GM12874 (cell line): ENCODE measurements at regions not wholly inside any gene's neighbourhood (a gene's known extent, or its start where the extent isn't known, plus 50 kb on each side); places are given as distances from the start of the nearest gene placed in this dataset.

Experiments
- TF ChIP-seq, protein P1 (sequence below): IDR thresholded peaks from 2 replicates; pipeline ENCODE4 v1.5.1; 2011; ENCODE audit warnings: low read depth, mild to moderate bottlenecking, control low read depth, low read length, moderate library complexity; ENCODE audit not compliant: insufficient read depth

DNA sequence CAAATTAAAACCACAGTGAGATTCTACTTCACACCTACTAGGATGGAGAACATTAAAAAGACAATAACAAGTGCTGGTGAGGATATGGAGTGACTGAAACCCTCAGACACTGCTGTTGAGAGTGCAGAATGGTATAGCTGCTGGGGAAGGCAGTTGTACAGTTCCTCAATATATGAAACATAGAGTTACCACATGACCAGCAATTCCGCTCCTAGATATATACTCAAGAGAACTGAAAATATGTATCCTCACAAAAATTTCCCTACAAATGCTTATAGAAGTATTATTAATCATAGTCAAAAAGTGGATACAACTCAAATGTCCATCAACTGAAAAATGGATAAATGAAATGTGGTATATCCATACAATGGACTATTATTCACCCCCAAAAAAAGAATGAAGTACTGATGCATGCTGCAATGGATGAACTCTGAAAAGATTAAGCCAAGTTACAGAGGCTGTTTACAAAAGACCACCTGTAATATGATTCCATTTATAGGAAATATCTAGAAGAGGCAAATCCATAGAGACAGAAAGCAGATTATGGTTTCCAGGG is 164.7 kb upstream of the IGF1R start:
- TF ChIP-seq, protein P1, sequence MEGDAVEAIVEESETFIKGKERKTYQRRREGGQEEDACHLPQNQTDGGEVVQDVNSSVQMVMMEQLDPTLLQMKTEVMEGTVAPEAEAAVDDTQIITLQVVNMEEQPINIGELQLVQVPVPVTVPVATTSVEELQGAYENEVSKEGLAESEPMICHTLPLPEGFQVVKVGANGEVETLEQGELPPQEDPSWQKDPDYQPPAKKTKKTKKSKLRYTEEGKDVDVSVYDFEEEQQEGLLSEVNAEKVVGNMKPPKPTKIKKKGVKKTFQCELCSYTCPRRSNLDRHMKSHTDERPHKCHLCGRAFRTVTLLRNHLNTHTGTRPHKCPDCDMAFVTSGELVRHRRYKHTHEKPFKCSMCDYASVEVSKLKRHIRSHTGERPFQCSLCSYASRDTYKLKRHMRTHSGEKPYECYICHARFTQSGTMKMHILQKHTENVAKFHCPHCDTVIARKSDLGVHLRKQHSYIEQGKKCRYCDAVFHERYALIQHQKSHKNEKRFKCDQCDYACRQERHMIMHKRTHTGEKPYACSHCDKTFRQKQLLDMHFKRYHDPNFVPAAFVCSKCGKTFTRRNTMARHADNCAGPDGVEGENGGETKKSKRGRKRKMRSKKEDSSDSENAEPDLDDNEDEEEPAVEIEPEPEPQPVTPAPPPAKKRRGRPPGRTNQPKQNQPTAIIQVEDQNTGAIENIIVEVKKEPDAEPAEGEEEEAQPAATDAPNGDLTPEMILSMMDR: no peak

DNA sequence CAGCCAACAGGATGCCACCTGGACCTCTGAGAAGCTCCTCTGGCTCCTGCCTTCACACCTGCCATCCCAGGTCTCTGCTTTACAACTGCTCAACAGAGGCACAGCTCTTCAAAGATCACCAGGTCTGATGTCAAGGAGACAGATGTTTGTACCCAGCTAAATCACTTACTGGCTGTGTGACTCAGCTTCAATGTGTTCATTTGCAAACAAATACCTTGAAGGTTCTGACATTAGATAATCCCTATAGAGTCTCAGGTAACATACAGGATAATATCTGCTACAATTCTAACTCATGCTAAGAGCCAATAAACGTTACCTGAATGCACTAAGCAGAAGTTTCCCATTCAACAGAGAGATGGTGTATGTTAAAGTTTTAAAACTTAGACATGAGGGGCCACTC is 163.4 kb upstream of the IGF1R start:
- TF ChIP-seq, protein P1: no peak

DNA sequence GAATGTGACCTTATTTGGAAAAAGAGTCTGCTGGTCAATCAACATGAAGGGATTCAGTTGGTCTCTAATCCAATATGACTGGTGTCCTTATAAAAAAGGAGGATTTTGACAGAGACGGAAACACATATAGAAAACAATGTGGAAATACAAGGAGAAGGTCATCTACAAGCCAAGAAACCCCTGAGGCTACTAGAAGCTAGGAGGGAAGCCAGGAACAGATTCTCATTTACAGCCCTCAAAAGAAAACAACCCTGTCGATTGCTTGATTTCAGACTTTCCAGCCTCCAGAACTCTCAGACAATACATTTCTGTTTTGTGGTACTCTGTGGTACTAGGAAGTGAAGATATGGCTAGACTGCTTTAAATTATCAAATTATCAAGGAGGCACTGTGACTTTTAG is 162.9 kb upstream of the IGF1R start:
- TF ChIP-seq, protein P1: no peak

DNA sequence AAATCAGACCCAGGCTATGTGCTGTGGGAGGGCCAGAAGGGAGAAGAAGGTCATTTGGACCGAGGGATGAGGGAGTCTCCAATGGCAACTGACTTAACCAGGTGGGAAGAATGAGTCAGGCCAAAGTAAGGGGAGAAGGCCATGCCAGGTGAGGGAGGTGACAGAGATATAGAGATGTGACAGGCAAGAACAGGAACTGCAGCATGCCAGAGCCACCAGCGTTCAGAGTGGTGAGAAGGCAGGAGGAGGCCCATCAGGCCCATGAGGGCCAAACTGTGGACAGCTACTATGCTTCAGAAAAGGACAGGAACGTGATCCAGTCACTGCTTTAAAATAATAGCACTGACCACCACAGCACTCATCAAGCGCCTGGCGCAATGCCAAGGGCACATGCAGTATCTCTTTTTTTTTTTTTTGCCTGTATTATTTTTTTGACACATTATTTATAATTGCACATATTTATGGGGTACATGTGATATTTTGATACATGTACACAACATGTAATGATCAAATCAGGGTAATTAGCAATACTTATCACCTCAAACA is 154.3 kb upstream of the IGF1R start:
- TF ChIP-seq, protein P1: no peak

DNA sequence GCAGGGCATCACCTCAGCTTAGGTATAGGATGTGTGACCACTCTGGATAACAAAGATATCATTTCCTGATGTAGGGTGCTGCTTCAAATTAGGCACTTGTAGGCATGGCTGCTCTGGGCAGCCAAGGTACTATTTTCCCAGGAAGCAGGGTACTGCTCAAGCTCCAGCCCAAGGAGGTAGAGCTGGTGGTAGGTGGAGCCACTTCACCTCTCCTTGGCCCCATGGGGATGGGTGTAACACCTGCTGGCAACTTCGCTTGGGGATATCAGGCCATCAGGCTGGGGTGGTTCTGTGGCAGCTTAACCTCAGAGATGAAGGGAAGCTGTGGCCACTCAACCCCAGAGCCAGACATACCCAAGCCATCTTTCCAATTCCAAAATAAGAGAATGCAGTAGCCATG is 147.1 kb upstream of the IGF1R start:
- TF ChIP-seq, protein P1: no peak

DNA sequence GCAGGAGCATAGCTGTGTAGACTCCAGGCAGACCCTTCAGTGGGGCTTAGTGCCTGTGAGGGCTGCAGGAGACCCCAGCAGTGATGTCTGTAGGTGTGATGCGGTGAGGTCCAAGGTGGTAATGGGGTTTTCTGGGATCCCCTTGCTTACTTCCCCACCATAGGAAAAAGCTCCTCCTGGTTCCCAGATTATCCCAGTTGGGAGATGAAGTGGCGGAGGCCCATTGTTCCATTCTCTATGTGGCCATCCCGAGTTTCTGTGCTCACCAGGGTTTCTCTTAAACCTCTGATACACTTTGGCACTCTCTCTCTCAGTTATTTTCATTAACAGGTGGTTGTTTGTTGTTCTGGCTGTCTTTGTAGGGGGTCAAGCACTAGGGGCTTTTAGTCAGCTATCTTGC is 146.7 kb upstream of the IGF1R start:
- TF ChIP-seq, protein P1: no peak

DNA sequence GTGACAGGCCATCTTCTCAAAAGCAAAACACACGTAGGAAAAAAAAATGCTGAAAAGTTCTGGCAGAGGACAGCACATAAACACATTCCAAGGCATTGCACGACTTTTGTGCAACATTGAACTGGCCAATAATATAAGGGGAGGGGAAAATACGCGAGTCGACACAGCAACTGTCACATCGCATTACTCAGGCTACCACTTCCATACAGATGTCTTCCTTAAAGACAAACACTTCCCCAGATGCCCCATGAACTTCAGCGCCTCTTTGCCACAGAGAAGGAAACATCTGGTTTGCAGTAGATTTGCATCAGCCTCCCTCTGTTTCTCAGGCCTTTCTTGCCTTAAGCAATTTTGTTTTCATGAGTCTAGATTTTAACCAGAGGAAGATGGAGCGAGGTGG is 144.4 kb upstream of the IGF1R start:
- TF ChIP-seq, protein P1: no peak
